ENCODE measurements at regions not wholly inside any gene's neighbourhood (a gene's known extent, or its start where the extent isn't known, plus 50 kb on each side); places are given as distances from the start of the nearest gene placed in this dataset.

GRCh38 chr3:176647987-176648386, 549.3 kb downstream of the TBL1XR1 start:
- ChIA-PET POLR2A (no interaction called here), CTCF (no interaction called here)
- TF ChIP-seq, protein P1, sequence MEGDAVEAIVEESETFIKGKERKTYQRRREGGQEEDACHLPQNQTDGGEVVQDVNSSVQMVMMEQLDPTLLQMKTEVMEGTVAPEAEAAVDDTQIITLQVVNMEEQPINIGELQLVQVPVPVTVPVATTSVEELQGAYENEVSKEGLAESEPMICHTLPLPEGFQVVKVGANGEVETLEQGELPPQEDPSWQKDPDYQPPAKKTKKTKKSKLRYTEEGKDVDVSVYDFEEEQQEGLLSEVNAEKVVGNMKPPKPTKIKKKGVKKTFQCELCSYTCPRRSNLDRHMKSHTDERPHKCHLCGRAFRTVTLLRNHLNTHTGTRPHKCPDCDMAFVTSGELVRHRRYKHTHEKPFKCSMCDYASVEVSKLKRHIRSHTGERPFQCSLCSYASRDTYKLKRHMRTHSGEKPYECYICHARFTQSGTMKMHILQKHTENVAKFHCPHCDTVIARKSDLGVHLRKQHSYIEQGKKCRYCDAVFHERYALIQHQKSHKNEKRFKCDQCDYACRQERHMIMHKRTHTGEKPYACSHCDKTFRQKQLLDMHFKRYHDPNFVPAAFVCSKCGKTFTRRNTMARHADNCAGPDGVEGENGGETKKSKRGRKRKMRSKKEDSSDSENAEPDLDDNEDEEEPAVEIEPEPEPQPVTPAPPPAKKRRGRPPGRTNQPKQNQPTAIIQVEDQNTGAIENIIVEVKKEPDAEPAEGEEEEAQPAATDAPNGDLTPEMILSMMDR (IDR thresholded peaks at IDR 0.05; ENCODE audit: control extremely low read depth, extremely low read depth, low read depth, missing control alignments), result no peak
- DNase-seq (ENCODE audit: extremely low spot score), result no peak

DNA sequence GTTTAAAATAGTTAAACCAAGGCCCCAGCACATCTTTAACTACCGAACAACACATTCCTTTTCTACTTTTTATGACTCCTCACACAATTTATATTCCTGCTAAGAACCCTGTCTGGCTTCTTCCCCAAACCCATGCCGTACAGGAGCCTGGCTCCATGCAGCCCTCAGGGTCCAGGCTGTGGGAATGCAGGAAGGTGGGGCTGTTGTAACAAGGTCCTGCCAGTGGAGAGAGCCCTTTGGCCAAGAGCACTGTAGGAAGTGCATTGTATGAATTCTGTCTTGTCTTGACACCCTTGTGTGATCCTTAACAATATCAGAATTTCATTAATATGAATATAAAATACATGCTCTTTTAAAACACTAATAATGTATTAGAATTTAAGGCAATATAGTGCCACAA, 563.8 kb downstream of the TBL1XR1 start:
- no peak for DNase-seq (ENCODE audit: extremely low spot score)
- TF ChIP-seq, protein P1 (IDR thresholded peaks at IDR 0.05; ENCODE audit: control extremely low read depth, extremely low read depth, low read depth, missing control alignments), result no peak
- ChIA-PET POLR2A (no interaction called here), CTCF (interaction anchor here (1.1 kb wide), 1 partner anchor 519 kb away, joined by 3 read pairs; no protein-coding TSS in a partner anchor)

DNA sequence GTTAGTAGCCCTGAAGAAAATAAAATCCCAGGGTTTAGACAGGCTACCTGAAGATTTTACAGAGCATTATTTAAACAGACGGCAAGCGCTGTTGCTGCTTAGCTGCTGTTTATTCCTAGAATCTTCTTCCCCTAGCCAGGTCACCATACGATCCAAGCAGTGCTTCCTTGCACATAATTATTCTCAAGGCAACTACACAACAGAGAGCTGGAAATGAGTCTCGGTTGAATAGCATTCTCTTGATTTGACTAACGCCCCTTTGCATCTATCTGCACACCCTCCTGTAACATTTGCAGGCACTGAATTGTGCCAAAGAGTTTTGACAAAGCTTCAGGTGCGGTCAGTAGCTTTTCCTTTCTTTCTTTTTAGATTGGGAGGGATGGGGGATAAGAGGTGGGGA, 564.4 kb downstream of the TBL1XR1 start:
- POLR2A ChIA-PET, result no interaction called here
- DNase-seq (ENCODE audit: extremely low spot score), result no peak
- TF ChIP-seq, protein P1 (IDR thresholded peaks at IDR 0.05; ENCODE audit: control extremely low read depth, extremely low read depth, low read depth, missing control alignments), result no peak
- CTCF ChIA-PET, result no interaction called here

GRCh38 chr3:176631165-176631564, 566.1 kb downstream of the TBL1XR1 start:
- CTCF ChIA-PET, result interaction anchor here (1.0 to 1.4 kb wide), 3 partner anchors 8 to 45 kb away, joined by 3 read pairs; no protein-coding TSS in a partner anchor
- DNase-seq (ENCODE audit: extremely low spot score), result no peak
- POLR2A ChIA-PET, result no interaction called here
- TF ChIP-seq, protein P1 (IDR thresholded peaks at IDR 0.05; ENCODE audit: control extremely low read depth, extremely low read depth, low read depth, missing control alignments), result no peak

DNA sequence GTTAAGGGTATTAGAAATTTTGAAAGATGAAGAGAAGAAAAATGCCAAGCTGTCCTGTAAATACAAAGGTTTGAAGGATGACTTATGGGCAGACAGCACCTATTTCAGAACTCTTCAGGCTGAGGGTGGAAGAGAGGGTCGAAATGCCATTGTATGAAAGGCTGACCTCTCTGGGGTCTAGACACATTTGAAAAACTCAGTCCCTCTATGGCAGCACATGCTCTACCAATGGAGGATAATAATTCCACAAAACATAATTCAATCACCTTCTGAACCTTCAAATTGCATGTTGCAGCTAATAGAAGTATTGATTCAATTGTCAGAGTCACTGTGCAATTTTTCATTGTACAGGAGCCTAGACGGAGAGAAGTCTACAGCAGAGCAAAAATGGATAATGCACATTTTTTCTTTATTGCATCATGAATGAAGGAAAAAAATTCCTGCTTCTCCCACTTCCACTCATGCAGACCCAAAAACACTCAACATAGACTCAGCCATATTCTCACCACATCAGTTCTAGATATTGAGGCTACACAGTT, 569.1 kb downstream of the TBL1XR1 start:
- ChIA-PET POLR2A (no interaction called here), CTCF (interaction anchor here (1.2 kb wide), 1 partner anchor 10 kb away, joined by 3 read pairs; no protein-coding TSS in a partner anchor)
- DNase-seq (ENCODE audit: extremely low spot score), result no peak
- TF ChIP-seq, protein P1 (IDR thresholded peaks at IDR 0.05; ENCODE audit: control extremely low read depth, extremely low read depth, low read depth, missing control alignments), result no peak

DNA sequence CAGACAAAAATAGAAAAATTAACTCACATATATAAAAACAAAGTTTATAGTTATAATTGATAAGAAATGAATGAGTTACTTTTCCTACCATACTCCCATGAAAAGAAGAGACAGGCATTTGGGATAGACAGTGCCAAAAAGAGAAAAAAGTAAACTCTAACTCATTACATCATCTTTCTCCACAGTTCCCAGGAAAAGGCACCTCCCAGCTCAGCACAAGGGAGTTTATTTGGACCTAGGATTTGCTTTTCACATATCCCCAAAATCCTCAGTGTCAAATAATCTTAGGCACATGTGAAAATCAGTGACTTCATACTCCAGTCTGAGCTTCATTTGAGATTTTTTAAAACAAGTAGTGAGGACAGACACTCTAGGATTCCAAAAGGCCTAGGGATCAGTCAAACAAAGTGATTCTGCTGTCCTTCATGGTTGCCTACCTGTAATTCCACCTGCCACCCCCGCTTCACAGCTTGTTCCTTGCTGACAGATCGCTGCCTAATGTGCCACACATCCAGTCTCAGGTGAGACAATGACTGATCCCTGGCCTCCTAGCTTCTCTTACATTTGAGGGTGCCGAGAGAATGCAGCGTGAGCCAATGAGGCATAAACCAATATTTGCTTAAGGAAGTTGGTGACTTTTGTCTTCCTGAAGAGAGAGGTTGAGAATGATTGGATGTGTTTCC, 573.7 kb downstream of the TBL1XR1 start:
- CTCF ChIA-PET, result interaction anchor here (1.3 kb wide), 1 partner anchor 8 kb away, joined by 3 read pairs; no protein-coding TSS in a partner anchor
- TF ChIP-seq, protein P1 (IDR thresholded peaks at IDR 0.05; ENCODE audit: control extremely low read depth, extremely low read depth, low read depth, missing control alignments), result no peak
- no peak for DNase-seq (ENCODE audit: extremely low spot score)
- POLR2A ChIA-PET, result no interaction called here
